H1 (cell line): ENCODE measurements at regions not wholly inside any gene's neighbourhood (a gene's known extent, or its start where the extent isn't known, plus 50 kb on each side); places are given as distances from the start of the nearest gene placed in this dataset.

Source experiments
- CTCF ChIA-PET: fragments of 300-600 bp; sonication (Branson Sonifier 250); formaldehyde crosslinking; loops from one replicate; lab custom pipeline; 2021; ENCODE audit not compliant: partially characterized antibody; lab: Charles Lee
- POLR2A ChIA-PET: fragments of 300-600 bp; sonication (Branson Sonifier 250); formaldehyde crosslinking; loops from one replicate; lab custom pipeline; 2021; ENCODE audit warnings: inconsistent platforms; ENCODE audit not compliant: partially characterized antibody; lab: Charles Lee
- DNase-seq, 2 experiments: peaks; one replicate each; pipeline versions ENCODE4 v3.0.0 to v3.0.0-alpha.2; 2010 to 2022; ENCODE audit warnings: low spot score in 2 of 2, low read depth in 1 of 2, mixed read lengths in 1 of 2
- FAIRE-seq: peaks from 2 replicates; lab custom pipeline; 2011; peaks lifted over from hg19 to GRCh38; lab: Jason Lieb, UNC
- H2AFZ ChIP-seq: 2 replicates; pipeline ENCODE4 v1.8.1; 2012; ENCODE audit warnings: low read length, inconsistent platforms
- H2AK5ac ChIP-seq: 2 replicates; pipeline ENCODE4 v1.6.1; 2013; ENCODE audit warnings: low read depth, low read length
- H2BK120ac ChIP-seq: replicated peaks from 2 replicates; pipeline ENCODE3; 2013; ENCODE audit warnings: low read depth, low read length, inconsistent platforms
- H2BK12ac ChIP-seq: 2 replicates; pipeline ENCODE4 v1.6.1; 2013; ENCODE audit warnings: low read depth, low read length
- H2BK15ac ChIP-seq: 2 replicates; pipeline ENCODE4 v1.6.1; 2013; ENCODE audit warnings: low read length
- H2BK20ac ChIP-seq: 2 replicates; pipeline ENCODE4 v1.6.1; 2013; ENCODE audit warnings: low read length
- H2BK5ac ChIP-seq: 2 replicates; pipeline ENCODE4 v1.6.1; 2013; ENCODE audit warnings: low read depth, low read length
- H3K14ac ChIP-seq: 2 replicates; pipeline ENCODE4 v1.6.1; 2013; ENCODE audit warnings: inconsistent platforms; ENCODE audit not compliant: insufficient read length
- H3K18ac ChIP-seq: 2 replicates; pipeline ENCODE4 v1.6.1; 2013; ENCODE audit warnings: low read length; ENCODE audit errors: extremely low read depth
- H3K23ac ChIP-seq: 2 replicates; pipeline ENCODE4 v1.6.1; 2013; ENCODE audit warnings: inconsistent platforms; ENCODE audit not compliant: insufficient read length
- H3K23me2 ChIP-seq: 2 replicates; pipeline ENCODE4 v1.6.1; 2013; ENCODE audit warnings: low read depth, low read length
- H3K27ac ChIP-seq: 2 replicates; pipeline ENCODE4 v1.6.1; 2011; ENCODE audit warnings: low read depth, low read length, inconsistent platforms
- H3K27me3 ChIP-seq, 4 experiments: replicated peaks in 1 of 4; 1 replicate in 1 of 4; 2 replicates in 3 of 4; pipeline versions ENCODE4 v1.6.1 to v1.8.1; 2011 to 2013; ENCODE audit warnings: low read length in 3 of 4, mild to moderate bottlenecking in 3 of 4, inconsistent platforms in 2 of 4, mixed read lengths in 2 of 4, moderate library complexity in 1 of 4; ENCODE audit not compliant: control insufficient read depth in 3 of 4, insufficient read depth in 3 of 4; ENCODE audit errors: extremely low read depth in 1 of 4
- H3K36me3 ChIP-seq, 4 experiments: 2 replicates each; pipeline versions ENCODE4 v1.6.1 to v1.8.1; 2011 to 2013; ENCODE audit warnings: mild to moderate bottlenecking in 4 of 4, low read length in 3 of 4, moderate library complexity in 2 of 4, control low read depth in 1 of 4, inconsistent platforms in 1 of 4; ENCODE audit not compliant: insufficient read depth in 4 of 4, control insufficient read depth in 2 of 4
- H3K4ac ChIP-seq: replicated peaks from 2 replicates; pipeline ENCODE3; 2013; ENCODE audit warnings: low read length, low read depth, mixed read lengths, inconsistent platforms; ENCODE audit not compliant: insufficient read length
- H3K4me1 ChIP-seq, 4 experiments: replicated peaks in 1 of 4; 1 replicate in 1 of 4; 2 replicates in 3 of 4; pipeline versions ENCODE4 v1.6.1 to v1.8.1; 2011 to 2013; ENCODE audit warnings: low read length in 3 of 4, inconsistent platforms in 2 of 4, mixed read lengths in 1 of 4; ENCODE audit not compliant: insufficient read depth in 4 of 4, control insufficient read depth in 3 of 4
- H3K4me2 ChIP-seq, 2 experiments: 2 replicates each; pipeline versions ENCODE4 v1.6.1 to v1.8.1; 2011 to 2013; ENCODE audit warnings: low read depth in 2 of 2, low read length in 2 of 2, control low read depth in 1 of 2, inconsistent platforms in 1 of 2, mild to moderate bottlenecking in 1 of 2; ENCODE audit not compliant: insufficient read depth in 1 of 2
- H3K4me3 ChIP-seq, 4 experiments: fragments of 200-600, 300-600 bp in 1 of 4; sonication (generic), shearing (Covaris generic), sonication (Bioruptor Twin) in 1 of 4; 2 replicates each; pipeline versions ENCODE4 v1.5.1 to v1.8.1; 2011 to 2016; ENCODE audit warnings: low read length in 4 of 4, low read depth in 3 of 4, control low read depth in 2 of 4, inconsistent platforms in 2 of 4, mild to moderate bottlenecking in 2 of 4, mixed read lengths in 1 of 4, moderate library complexity in 1 of 4; ENCODE audit not compliant: insufficient read depth in 2 of 4; ENCODE audit errors: extremely low read depth in 1 of 4
- H3K56ac ChIP-seq: replicated peaks from 2 replicates; pipeline ENCODE3; 2013; ENCODE audit warnings: low read depth, mild to moderate bottlenecking, mixed read lengths, low read length, inconsistent platforms; ENCODE audit not compliant: insufficient read length
- H3K79me1 ChIP-seq: 2 replicates; pipeline ENCODE4 v1.6.1; 2013; ENCODE audit warnings: low read depth, low read length, control low read depth
- H3K79me2 ChIP-seq, 2 experiments: 2 replicates each; pipeline versions ENCODE4 v1.6.1 to v1.8.1; 2012 to 2013; ENCODE audit warnings: low read length in 2 of 2, mild to moderate bottlenecking in 2 of 2, inconsistent platforms in 1 of 2; ENCODE audit not compliant: insufficient read depth in 2 of 2, control insufficient read depth in 1 of 2
- H3K9ac ChIP-seq, 4 experiments: replicated peaks in 1 of 4; 1 replicate in 1 of 4; 2 replicates in 3 of 4; pipeline versions ENCODE4 v1.6.1 to v1.8.1; 2011 to 2013; ENCODE audit warnings: low read depth in 3 of 4, low read length in 3 of 4, control low read depth in 2 of 4, mild to moderate bottlenecking in 2 of 4, moderate library complexity in 2 of 4, inconsistent platforms in 1 of 4; ENCODE audit errors: extremely low read depth in 1 of 4
- H3K9me3 ChIP-seq, 2 experiments: 2 replicates each; pipeline versions ENCODE4 v1.6.1 to v1.8.1; 2012 to 2013; ENCODE audit warnings: mild to moderate bottlenecking in 2 of 2, moderate library complexity in 2 of 2, control low read depth in 1 of 2, inconsistent platforms in 1 of 2, low read depth in 1 of 2, low read length in 1 of 2, mixed read lengths in 1 of 2; ENCODE audit not compliant: insufficient read depth in 2 of 2
- H4K20me1 ChIP-seq, 2 experiments: replicated peaks in 1 of 2; 2 replicates each; pipeline versions ENCODE3 to v1.8.1; 2011 to 2013; ENCODE audit warnings: inconsistent platforms in 2 of 2, low read length in 2 of 2, mild to moderate bottlenecking in 1 of 2; ENCODE audit not compliant: insufficient read depth in 2 of 2, control insufficient read depth in 1 of 2
- H4K5ac ChIP-seq: 2 replicates; pipeline ENCODE4 v1.6.1; 2013; ENCODE audit warnings: low read length, low read depth, mixed read lengths, inconsistent platforms; ENCODE audit not compliant: insufficient read length
- H4K8ac ChIP-seq: 2 replicates; pipeline ENCODE4 v1.8.0; 2013; ENCODE audit warnings: mild to moderate bottlenecking, moderate library complexity, low read length, inconsistent platforms; ENCODE audit not compliant: insufficient read depth; ENCODE audit errors: extremely low read depth
- H4K91ac ChIP-seq: replicated peaks from 2 replicates; pipeline ENCODE3; 2013; ENCODE audit warnings: low read length, mixed read lengths, inconsistent platforms; ENCODE audit not compliant: insufficient read length
- ASH2L ChIP-seq: fragments of 200-600, 300-600 bp; sonication (generic); IDR thresholded peaks from one replicate; pipeline ENCODE4 v1.7.1; 2017; ENCODE audit warnings: low read length
- BCL11A ChIP-seq, 2 experiments: IDR thresholded peaks; one replicate each; pipeline ENCODE4 v1.6.1; 2011; ENCODE audit warnings: low read depth in 2 of 2, low read length in 2 of 2, mild to moderate bottlenecking in 2 of 2
- CBX5 ChIP-seq: fragments of 300-800, 300-1000 bp; sonication (generic); IDR thresholded peaks from 2 replicates; pipeline ENCODE4 v1.7.1; 2016; ENCODE audit warnings: antibody characterized with exemption, low read length, low read depth
- CEBPB ChIP-seq: IDR thresholded peaks from 2 replicates; pipeline ENCODE4 v1.6.1; 2012; ENCODE audit warnings: low read depth, low read length
- CREB1 ChIP-seq: IDR thresholded peaks from 2 replicates; pipeline ENCODE4 v1.6.1; 2012; ENCODE audit warnings: inconsistent platforms
- EZH2 ChIP-seq: fragments of 200-600 bp; sonication (generic); IDR thresholded peaks from 2 replicates; pipeline ENCODE4 v1.7.1; 2012; ENCODE audit warnings: low read depth, mild to moderate bottlenecking, moderate library complexity, low read length, inconsistent platforms; ENCODE audit not compliant: severe bottlenecking
- FOSL1 ChIP-seq: IDR thresholded peaks from 2 replicates; pipeline ENCODE4 v1.6.1; 2011; ENCODE audit warnings: mild to moderate bottlenecking, low read depth, low read length, moderate library complexity; ENCODE audit not compliant: insufficient read depth
- KDM5A ChIP-seq: fragments of 200-600 bp; IDR thresholded peaks from 2 replicates; pipeline ENCODE4 v1.7.1; 2012; ENCODE audit warnings: mild to moderate bottlenecking, low read length, inconsistent platforms, mixed read lengths
- MAFK ChIP-seq: IDR thresholded peaks from 2 replicates; pipeline ENCODE4 v1.6.1; 2012; ENCODE audit warnings: low read depth, mild to moderate bottlenecking, improper control_type of control experiment, low read length
- SIN3A ChIP-seq, 2 experiments: IDR thresholded peaks in 1 of 2; conservative IDR thresholded peaks in 1 of 2; 2 replicates each; pipeline ENCODE4 v1.6.1; 2011 to 2012; ENCODE audit warnings: low read length in 2 of 2, improper control_type of control experiment in 1 of 2, low read depth in 1 of 2, mild to moderate bottlenecking in 1 of 2
- SIRT6 ChIP-seq: IDR thresholded peaks from one replicate; pipeline ENCODE4 v1.7.1; 2012; ENCODE audit warnings: low read length, inconsistent platforms
- SRF ChIP-seq: IDR thresholded peaks from 2 replicates; pipeline ENCODE4 v1.6.1; 2011; ENCODE audit warnings: mild to moderate bottlenecking, low read depth, low read length, moderate library complexity
- TAF1 ChIP-seq: IDR thresholded peaks from 2 replicates; pipeline ENCODE4 v1.6.1; 2011; ENCODE audit warnings: mild to moderate bottlenecking, low read depth, low read length
- TAF7 ChIP-seq: optimal IDR thresholded peaks from 2 replicates; pipeline ENCODE3; 2011; ENCODE audit warnings: low read depth, mild to moderate bottlenecking, inconsistent platforms, low read length, moderate library complexity, borderline replicate concordance
- TF ChIP-seq, protein P1 (sequence below): IDR thresholded peaks from 2 replicates; pipeline ENCODE4 v1.6.1; 2012; ENCODE audit warnings: inconsistent platforms

- Histone ChIP-seq H3K18ac (no peak overlapping the region), H3K4me2 (no peak overlapping the region), H2AK5ac (no peak overlapping the region), H3K36me3 (no peaks in the 10 kb centered on the region), H3K56ac (no peak overlapping the region), H3K27me3 (no peaks in the 10 kb centered on the region), H2BK15ac (no peak overlapping the region), H2AFZ (no peak overlapping the region), H4K5ac (no peak overlapping the region), H4K8ac (no peak overlapping the region), H3K9me3 (no peaks in the 10 kb centered on the region), H3K4ac (no peak overlapping the region), H3K27ac (no peak overlapping the region), H3K9ac (no peak overlapping the region), H3K79me1 (no peaks in the 10 kb centered on the region), H4K91ac (no peak overlapping the region), H3K23me2 (no peaks in the 10 kb centered on the region), H2BK20ac (no peak overlapping the region), H2BK120ac (no peak overlapping the region), H3K23ac (no peak overlapping the region), H3K14ac (no peak overlapping the region), H2BK12ac (no peak overlapping the region), H2BK5ac (no peak overlapping the region), H3K79me2 (no peaks in the 10 kb centered on the region), H3K4me3 (no peak overlapping the region), H4K20me1 (no peaks in the 10 kb centered on the region), H3K4me1 (no peaks in the 10 kb centered on the region)
- CTCF ChIA-PET = no interaction called here
- DNase-seq = no peak
- POLR2A ChIA-PET = no interaction called here
- FAIRE-seq = no peak
- TF ChIP-seq SIN3A (conservative IDR thresholded peaks at IDR 0.05 in 1 of 2, IDR thresholded peaks at IDR 0.05 in 1 of 2; ENCODE audit: low read depth in 1 of 2, low read length in 2 of 2) (no peak), SRF (no peak), CBX5 (no peak), SIRT6 (no peak), BCL11A (IDR thresholded peaks at IDR 0.05; ENCODE audit: low read depth in 2 of 2, low read length in 2 of 2) (no peak), TAF7 (no peak), CREB1 (no peak), TAF1 (no peak), ASH2L (no peak), EZH2 (no peak), MAFK (no peak), CEBPB (no peak), FOSL1 (no peak), KDM5A (no peak)
- TF ChIP-seq, protein P1, sequence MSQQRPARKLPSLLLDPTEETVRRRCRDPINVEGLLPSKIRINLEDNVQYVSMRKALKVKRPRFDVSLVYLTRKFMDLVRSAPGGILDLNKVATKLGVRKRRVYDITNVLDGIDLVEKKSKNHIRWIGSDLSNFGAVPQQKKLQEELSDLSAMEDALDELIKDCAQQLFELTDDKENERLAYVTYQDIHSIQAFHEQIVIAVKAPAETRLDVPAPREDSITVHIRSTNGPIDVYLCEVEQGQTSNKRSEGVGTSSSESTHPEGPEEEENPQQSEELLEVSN = no peak
These were observed 1324.0 kb downstream of the AMY1C start for GRCh38 chr1:105073660-105074059.
